Activated T-helper 2 cell treated with anti-CD3 and anti-CD28 coated beads, Interferon-gamma antibody, Interleukin-2, Interleukin-4, amounts not matched to agents 10 μg/mL and 5 μg/mL and 100 μg/mL, durations not matched to agents 14 hours and 24 hours and 36 hours (primary cell): ENCODE measurements at regions not wholly inside any gene's neighbourhood (a gene's known extent, or its start where the extent isn't known, plus 50 kb on each side); places are given as distances from the start of the nearest gene placed in this dataset.

ENCODE experiments used
- DNase-seq: peaks from one replicate; pipeline ENCODE4 v3.0.0; 2021; ENCODE audit warnings: low spot score
- H3K27ac Mint-ChIP-seq: one replicate; pipeline ENCODE4 v1.8.0; 2021; ENCODE audit warnings: mixed read lengths
- H3K27me3 Mint-ChIP-seq: one replicate; pipeline ENCODE4 v1.8.0; 2021; ENCODE audit warnings: low read depth, mixed read lengths
- H3K36me3 Mint-ChIP-seq: one replicate; pipeline ENCODE4 v1.8.0; 2021; ENCODE audit warnings: low read depth, mixed read lengths
- H3K4me1 Mint-ChIP-seq: one replicate; pipeline ENCODE4 v1.8.0; 2021; ENCODE audit warnings: low read depth, mixed read lengths
- H3K4me3 Mint-ChIP-seq: one replicate; pipeline ENCODE4 v1.8.0; 2021; ENCODE audit warnings: low read depth, mild to moderate bottlenecking, moderate library complexity, mixed read lengths
- H3K9me3 Mint-ChIP-seq: one replicate; pipeline ENCODE4 v1.8.0; 2021; ENCODE audit warnings: mixed read lengths
- intact Hi-C: fragments of 100-400 bp; cut with micrococcal nuclease; formaldehyde crosslinking; loops from one replicate; pipeline ENCODE4 v1.15.1; 2023

- H3K27ac Mint-ChIP-seq = no peak overlapping the region
Measured at GRCh38 chr18:42620657-42621056, 494.8 kb downstream of the RIT2 start.

GRCh38 chr18:42623935-42624334, 491.6 kb downstream of the RIT2 start:
- H3K36me3 Mint-ChIP-seq = no peaks in the 10 kb centered on the region
- H3K27ac Mint-ChIP-seq = no peak overlapping the region

More at GRCh38 chr18:42620657-42621056, 494.8 kb downstream of the RIT2 start:
- intact Hi-C loops = no loop called here
- DNase-seq = no peak
- Mint-ChIP-seq H3K36me3 (no peaks in the 10 kb centered on the region), H3K4me3 (no peak overlapping the region), H3K9me3 (peaks cover 17% of the 10 kb centered on the region), H3K27me3 (no peaks in the 10 kb centered on the region), H3K4me1 (no peaks in the 10 kb centered on the region)

GRCh38 chr18:42632801-42633200, 482.7 kb downstream of the RIT2 start:
- no peak overlapping the region for H3K4me3 Mint-ChIP-seq
- peaks cover 16% of the 10 kb centered on the region for H3K9me3 Mint-ChIP-seq
- H3K27me3 Mint-ChIP-seq = no peaks in the 10 kb centered on the region
- no peak for DNase-seq
- intact Hi-C loops = no loop called here
- no peaks in the 10 kb centered on the region for H3K4me1 Mint-ChIP-seq
- no peak overlapping the region for H3K27ac Mint-ChIP-seq
- no peaks in the 10 kb centered on the region for H3K36me3 Mint-ChIP-seq

More at GRCh38 chr18:42623935-42624334, 491.6 kb downstream of the RIT2 start:
- Mint-ChIP-seq H3K27me3 (no peaks in the 10 kb centered on the region), H3K4me1 (no peaks in the 10 kb centered on the region), H3K9me3 (peaks cover 4% of the 10 kb centered on the region), H3K4me3 (no peak overlapping the region)
- intact Hi-C loops = no loop called here
- DNase-seq = no peak

- intact Hi-C loops = no loop called here
- no peaks in the 10 kb centered on the region for H3K27me3 Mint-ChIP-seq
- peaks cover 18% of the 10 kb centered on the region for H3K9me3 Mint-ChIP-seq
- no peaks in the 10 kb centered on the region for H3K36me3 Mint-ChIP-seq
- no peaks in the 10 kb centered on the region for H3K4me1 Mint-ChIP-seq
- no peak overlapping the region for H3K4me3 Mint-ChIP-seq
- H3K27ac Mint-ChIP-seq = no peak overlapping the region
- no peak for DNase-seq
Measured at GRCh38 chr18:42635378-42636048, 480.0 kb downstream of the RIT2 start.

GRCh38 chr18:42636309-42636708, 479.2 kb downstream of the RIT2 start:
- no peak for DNase-seq
- Mint-ChIP-seq H3K9me3 (peaks cover 16% of the 10 kb centered on the region), H3K4me3 (no peak overlapping the region), H3K27ac (no peak overlapping the region), H3K36me3 (no peaks in the 10 kb centered on the region), H3K4me1 (no peaks in the 10 kb centered on the region), H3K27me3 (no peaks in the 10 kb centered on the region)
- intact Hi-C loops = no loop called here

- no peaks in the 10 kb centered on the region for H3K36me3 Mint-ChIP-seq
- no peak for DNase-seq
- intact Hi-C loops = no loop called here
- no peaks in the 10 kb centered on the region for H3K4me1 Mint-ChIP-seq
- no peaks in the 10 kb centered on the region for H3K27me3 Mint-ChIP-seq
- peaks cover 13% of the 10 kb centered on the region for H3K9me3 Mint-ChIP-seq
- H3K4me3 Mint-ChIP-seq = no peak overlapping the region
- no peak overlapping the region for H3K27ac Mint-ChIP-seq
Measured at GRCh38 chr18:42640160-42640559, 475.3 kb downstream of the RIT2 start.

- no peaks in the 10 kb centered on the region for H3K4me1 Mint-ChIP-seq
- intact Hi-C loops = no loop called here
- H3K9me3 Mint-ChIP-seq = peaks cover 14% of the 10 kb centered on the region
- H3K27me3 Mint-ChIP-seq = no peaks in the 10 kb centered on the region
- DNase-seq = no peak
- no peak overlapping the region for H3K4me3 Mint-ChIP-seq
- H3K36me3 Mint-ChIP-seq = no peaks in the 10 kb centered on the region
- H3K27ac Mint-ChIP-seq = no peak overlapping the region
Measured at GRCh38 chr18:42641996-42642395, 473.5 kb downstream of the RIT2 start.

- no peaks in the 10 kb centered on the region for H3K27me3 Mint-ChIP-seq
- DNase-seq = no peak
- H3K36me3 Mint-ChIP-seq = no peaks in the 10 kb centered on the region
- no peaks in the 10 kb centered on the region for H3K4me1 Mint-ChIP-seq
- no peak overlapping the region for H3K27ac Mint-ChIP-seq
- H3K9me3 Mint-ChIP-seq = peaks cover 18% of the 10 kb centered on the region
- intact Hi-C loops = no loop called here
- no peak overlapping the region for H3K4me3 Mint-ChIP-seq
Measured at GRCh38 chr18:42644729-42645131, 470.8 kb downstream of the RIT2 start.

GRCh38 chr18:42649331-42650035, 466.0 kb downstream of the RIT2 start:
- no peaks in the 10 kb centered on the region for H3K4me1 Mint-ChIP-seq
- H3K27me3 Mint-ChIP-seq = no peaks in the 10 kb centered on the region
- no peak for DNase-seq
- intact Hi-C loops = no loop called here
- H3K27ac Mint-ChIP-seq = no peak overlapping the region
- H3K9me3 Mint-ChIP-seq = peaks cover 20% of the 10 kb centered on the region
- H3K4me3 Mint-ChIP-seq = no peak overlapping the region
- no peaks in the 10 kb centered on the region for H3K36me3 Mint-ChIP-seq

GRCh38 chr18:42654556-42654955, 460.9 kb downstream of the RIT2 start:
- no peak overlapping the region for H3K4me3 Mint-ChIP-seq
- intact Hi-C loops = no loop called here
- no peak for DNase-seq
- H3K27me3 Mint-ChIP-seq = no peaks in the 10 kb centered on the region
- no peaks in the 10 kb centered on the region for H3K36me3 Mint-ChIP-seq
- H3K27ac Mint-ChIP-seq = no peak overlapping the region
- H3K9me3 Mint-ChIP-seq = peaks cover 19% of the 10 kb centered on the region
- no peaks in the 10 kb centered on the region for H3K4me1 Mint-ChIP-seq

GRCh38 chr18:42657551-42657950, 457.9 kb downstream of the RIT2 start:
- H3K4me1 Mint-ChIP-seq = no peaks in the 10 kb centered on the region
- no peaks in the 10 kb centered on the region for H3K27me3 Mint-ChIP-seq
- H3K9me3 Mint-ChIP-seq = peaks cover 18% of the 10 kb centered on the region
- DNase-seq = no peak
- H3K27ac Mint-ChIP-seq = no peak overlapping the region
- H3K4me3 Mint-ChIP-seq = no peak overlapping the region
- H3K36me3 Mint-ChIP-seq = no peaks in the 10 kb centered on the region
- intact Hi-C loops = no loop called here

- intact Hi-C loops = no loop called here
- no peak for DNase-seq
- H3K27me3 Mint-ChIP-seq = no peaks in the 10 kb centered on the region
- no peak overlapping the region for H3K4me3 Mint-ChIP-seq
- H3K4me1 Mint-ChIP-seq = no peaks in the 10 kb centered on the region
- no peak overlapping the region for H3K27ac Mint-ChIP-seq
- H3K9me3 Mint-ChIP-seq = peaks cover 18% of the 10 kb centered on the region
- H3K36me3 Mint-ChIP-seq = no peaks in the 10 kb centered on the region
Measured at GRCh38 chr18:42658171-42658570, 457.3 kb downstream of the RIT2 start.

GRCh38 chr18:42659187-42659586, 456.3 kb downstream of the RIT2 start:
- H3K27me3 Mint-ChIP-seq = no peaks in the 10 kb centered on the region
- H3K36me3 Mint-ChIP-seq = no peaks in the 10 kb centered on the region
- H3K9me3 Mint-ChIP-seq = peaks cover 18% of the 10 kb centered on the region
- intact Hi-C loops = no loop called here
- no peak for DNase-seq
- no peak overlapping the region for H3K27ac Mint-ChIP-seq
- H3K4me3 Mint-ChIP-seq = no peak overlapping the region
- no peaks in the 10 kb centered on the region for H3K4me1 Mint-ChIP-seq
